Activated naive CD4-positive, alpha-beta T cell treated with Interleukin-2 at 50 U/mL for 16 hours (primary cell): ENCODE measurements at regions not wholly inside any gene's neighbourhood (a gene's known extent, or its start where the extent isn't known, plus 50 kb on each side); places are given as distances from the start of the nearest gene placed in this dataset.
"Not testable (repeated sequence)": the region's sequence is repeated elsewhere in the genome, so short reads cannot be mapped to it uniquely, and the experiment has no call there.

Source experiments
- DNase-seq: peaks from one replicate; pipeline ENCODE4 v3.0.0-alpha.2; 2020

GRCh38 chr12:107826276-107826675 lies 51.8 kb downstream of the ASCL4 start:
- no peak for DNase-seq

- no peak for DNase-seq
Measured at GRCh38 chr12:107829271-107829670, 54.8 kb downstream of the ASCL4 start.

GRCh38 chr12:107832441-107832840 lies 57.9 kb downstream of the ASCL4 start:
- no peak for DNase-seq

GRCh38 chr12:107840186-107840585 lies 65.7 kb downstream of the ASCL4 start:
- no peak for DNase-seq

- DNase-seq, result no peak
Measured at GRCh38 chr12:107843351-107844311, 69.1 kb downstream of the ASCL4 start.

- no peak for DNase-seq
Measured at GRCh38 chr12:107844312-107844921, 69.9 kb downstream of the ASCL4 start.

GRCh38 chr12:107845226-107845979 lies 70.9 kb downstream of the ASCL4 start:
- no peak for DNase-seq

- DNase-seq, result no peak
Measured at GRCh38 chr12:107845980-107846659, 71.6 kb downstream of the ASCL4 start.

- no peak for DNase-seq
Measured at GRCh38 chr12:107847430-107847829, 72.9 kb downstream of the ASCL4 start.

- no peak for DNase-seq
Measured at GRCh38 chr12:107847830-107848229, 73.3 kb downstream of the ASCL4 start.

- no peak for DNase-seq
Measured at GRCh38 chr12:107853479-107853878, 79.0 kb downstream of the ASCL4 start.

GRCh38 chr12:107855471-107855870 lies 81.0 kb downstream of the ASCL4 start:
- DNase-seq, result no peak

GRCh38 chr12:107856096-107856495 lies 81.6 kb downstream of the ASCL4 start:
- no peak for DNase-seq

- DNase-seq, result no peak
Measured at GRCh38 chr12:107857191-107857590, 82.7 kb downstream of the ASCL4 start.

GRCh38 chr12:107859367-107859766 lies 84.9 kb downstream of the ASCL4 start:
- no peak for DNase-seq

- DNase-seq, result no peak
Measured at GRCh38 chr12:107864235-107864634, 89.7 kb downstream of the ASCL4 start.

GRCh38 chr12:107864727-107865126 lies 90.2 kb downstream of the ASCL4 start:
- DNase-seq, result not testable (repeated sequence)

GRCh38 chr12:107873223-107873622 lies 98.7 kb downstream of the ASCL4 start:
- DNase-seq, result no peak

GRCh38 chr12:107875786-107876185 lies 101.3 kb downstream of the ASCL4 start:
- no peak for DNase-seq

GRCh38 chr12:107884769-107885694 lies 110.5 kb downstream of the ASCL4 start:
- DNase-seq, result peak; percentile 28

- no peak for DNase-seq
Measured at GRCh38 chr12:107888789-107889188, 114.3 kb downstream of the ASCL4 start.

GRCh38 chr12:107891967-107892366 lies 117.5 kb downstream of the ASCL4 start:
- DNase-seq, result no peak
